GM23248 (cell line): ENCODE measurements at regions not wholly inside any gene's neighbourhood (a gene's known extent, or its start where the extent isn't known, plus 50 kb on each side); places are given as distances from the start of the nearest gene placed in this dataset.

Experiments
- DNase-seq: peaks from one replicate; pipeline ENCODE4 v3.0.0-alpha.2; 2015
- H2AFZ ChIP-seq: fragments of 200-600 bp; sonication (generic); 2 replicates; pipeline ENCODE4 v1.6.1; 2016; ENCODE audit warnings: antibody characterized with exemption
- H3F3A ChIP-seq: fragments of 200-600 bp; sonication (generic); 2 replicates; pipeline ENCODE4 v1.6.1; 2016; ENCODE audit warnings: mild to moderate bottlenecking, antibody characterized with exemption, mixed run types; ENCODE audit not compliant: insufficient read depth
- H3K27ac ChIP-seq: fragments of 200-600 bp; sonication (generic); 2 replicates; pipeline ENCODE4 v1.5.1; 2016; ENCODE audit warnings: mild to moderate bottlenecking
- H3K27me3 ChIP-seq: fragments of 200-600 bp; sonication (generic); replicated peaks from 2 replicates; pipeline ENCODE4 v1.6.1; 2016; ENCODE audit warnings: mild to moderate bottlenecking; ENCODE audit not compliant: insufficient read depth
- H3K36me3 ChIP-seq: fragments of 200-600 bp; sonication (generic); 2 replicates; pipeline ENCODE4 v1.6.1; 2016; ENCODE audit warnings: low read depth, mild to moderate bottlenecking
- H3K4me1 ChIP-seq: fragments of 200-600 bp; sonication (generic); 2 replicates; pipeline ENCODE4 v1.6.1; 2016; ENCODE audit warnings: mild to moderate bottlenecking; ENCODE audit not compliant: insufficient read depth
- H3K4me2 ChIP-seq: fragments of 200-600 bp; sonication (generic); one replicate; pipeline ENCODE4 v1.6.1; 2016; ENCODE audit warnings: mild to moderate bottlenecking; ENCODE audit not compliant: unreplicated experiment
- H3K4me3 ChIP-seq: fragments of 200-600 bp; sonication (generic); 2 replicates; pipeline ENCODE4 v1.5.1; 2016; ENCODE audit warnings: mild to moderate bottlenecking
- H3K79me2 ChIP-seq: fragments of 200-600 bp; sonication (generic); 2 replicates; pipeline ENCODE4 v1.6.1; 2016; ENCODE audit warnings: mild to moderate bottlenecking; ENCODE audit not compliant: insufficient read depth
- H3K9ac ChIP-seq: fragments of 200-600 bp; sonication (generic); 2 replicates; pipeline ENCODE4 v1.6.1; 2016; ENCODE audit warnings: mild to moderate bottlenecking
- H3K9me2 ChIP-seq: fragments of 200-600 bp; sonication (generic); 2 replicates; pipeline ENCODE4 v1.6.1; 2016; ENCODE audit warnings: mixed run types, mild to moderate bottlenecking, moderate library complexity; ENCODE audit not compliant: insufficient read depth
- H3K9me3 ChIP-seq: fragments of 200-600 bp; sonication (generic); one replicate; pipeline ENCODE4 v1.6.1; 2017; ENCODE audit warnings: low read depth
- H4K20me1 ChIP-seq: fragments of 200-600 bp; sonication (generic); 2 replicates; pipeline ENCODE4 v1.6.0; 2016; ENCODE audit not compliant: insufficient read depth
- EZH2 ChIP-seq: fragments of 200-600 bp; sonication (generic); IDR thresholded peaks from 2 replicates; pipeline ENCODE4 v1.6.1; 2018; ENCODE audit warnings: antibody characterized with exemption, mild to moderate bottlenecking; ENCODE audit not compliant: insufficient read depth, poor library complexity, severe bottlenecking
- EZH2phosphoT487 ChIP-seq: fragments of 200-600 bp; sonication (generic); IDR thresholded peaks from 2 replicates; pipeline ENCODE4 v1.6.1; 2018; ENCODE audit warnings: antibody characterized with exemption, moderate library complexity, mild to moderate bottlenecking, low read depth; ENCODE audit not compliant: insufficient read depth
- WGBS, 2 experiments: methylation state at CpG; one replicate each; pipeline ENCODE4 v1.1.6; 2015 to 2017; ENCODE audit warnings: low lambda C conversion rate in 2 of 2, low coverage in 1 of 2; ENCODE audit errors: missing lambda C conversion rate in 2 of 2; 5-methylcytosine and 5-hydroxymethylcytosine counted together
- in situ Hi-C: fragments of 300-500 bp; cut with MboI; formaldehyde crosslinking; loops from 2 replicates; pipeline ENCODE4 v1.15.0; 2020

- no peak for TF ChIP-seq EZH2
- no peak for TF ChIP-seq EZH2phosphoT487
- whole genome bisulfite sequencing, 2 experiments = 21% methylated on average over 8 of the region's 8 CpGs
- in situ Hi-C loops = no loop called here
- Histone ChIP-seq H3K36me3 (no peaks in the 10 kb centered on the region), H3F3A (peaks cover 40% of the 10 kb centered on the region), H3K4me2 (peak overlapping the region; percentile 64), H3K4me3 (peak overlapping the region; percentile 12; the same call in 1 of the 2 replicates), H3K9me2 (peaks cover 3% of the 10 kb centered on the region; the same call in 1 of the 2 replicates), H2AFZ (peak overlapping the region; percentile 45), H3K9me3 (no peaks in the 10 kb centered on the region), H4K20me1 (no peaks in the 10 kb centered on the region), H3K27ac (peak overlapping the region; percentile 98), H3K9ac (peak overlapping the region; percentile 82), H3K27me3 (no peaks in the 10 kb centered on the region), H3K79me2 (no peaks in the 10 kb centered on the region), H3K4me1 (peaks cover 50% of the 10 kb centered on the region)
- DNase-seq = peak; percentile 98
Observed at GRCh38 chr18:54776282-54776977, 51.8 kb upstream of the RAB27B start.

DNA sequence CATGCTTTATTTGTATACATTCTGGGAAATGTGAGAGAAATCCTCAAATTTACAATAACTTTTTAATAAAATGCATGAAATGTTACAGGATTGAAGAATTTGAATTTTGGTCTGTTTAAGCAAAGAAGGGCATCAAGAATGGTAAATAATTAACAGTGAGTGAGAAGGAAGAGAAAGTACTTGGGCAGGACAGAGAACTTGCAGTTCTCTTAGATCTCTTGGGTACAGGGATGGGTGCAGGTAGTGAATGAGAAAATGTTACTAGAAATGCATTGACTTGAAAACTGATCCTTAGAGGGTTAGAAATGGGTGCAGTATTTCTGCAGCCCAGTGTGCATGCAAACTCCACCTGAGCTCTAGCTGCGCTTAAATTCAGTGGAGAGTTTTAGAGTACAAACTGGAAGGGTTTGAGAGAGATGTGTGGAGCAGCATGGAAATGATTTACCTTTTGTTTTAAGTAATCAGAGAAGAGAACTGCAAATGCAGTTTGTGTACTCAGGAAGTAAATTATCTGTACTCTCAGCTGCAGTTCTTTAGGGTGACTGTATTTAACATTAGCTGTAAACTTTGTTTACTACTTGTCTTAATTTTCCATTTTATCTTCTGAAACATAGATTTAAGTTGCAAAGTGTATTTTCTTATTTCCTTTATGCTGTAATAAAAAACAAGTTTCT, 51.0 kb upstream of the RAB27B start:
- Histone ChIP-seq H3K4me1 (peaks cover 41% of the 10 kb centered on the region), H3K36me3 (no peaks in the 10 kb centered on the region), H3K4me3 (no peak overlapping the region), H2AFZ (0 out of 2 replicates have a peak overlapping the region, but pooled peaks have one; percentile 4), H3K27ac (peak overlapping the region; percentile 98), H3K79me2 (no peaks in the 10 kb centered on the region), H4K20me1 (no peaks in the 10 kb centered on the region), H3K9me2 (peaks cover 3% of the 10 kb centered on the region; the same call in 1 of the 2 replicates), H3F3A (peaks cover 40% of the 10 kb centered on the region), H3K4me2 (peak overlapping the region; percentile 50), H3K9ac (peak overlapping the region; percentile 56), H3K9me3 (no peaks in the 10 kb centered on the region), H3K27me3 (no peaks in the 10 kb centered on the region)
- 100% methylated on average over 1 of the region's 1 CpG for WGBS, 2 experiments
- in situ Hi-C loops = no loop called here
- DNase-seq = no peak
- TF ChIP-seq EZH2phosphoT487 (no peak), EZH2 (no peak)

DNA sequence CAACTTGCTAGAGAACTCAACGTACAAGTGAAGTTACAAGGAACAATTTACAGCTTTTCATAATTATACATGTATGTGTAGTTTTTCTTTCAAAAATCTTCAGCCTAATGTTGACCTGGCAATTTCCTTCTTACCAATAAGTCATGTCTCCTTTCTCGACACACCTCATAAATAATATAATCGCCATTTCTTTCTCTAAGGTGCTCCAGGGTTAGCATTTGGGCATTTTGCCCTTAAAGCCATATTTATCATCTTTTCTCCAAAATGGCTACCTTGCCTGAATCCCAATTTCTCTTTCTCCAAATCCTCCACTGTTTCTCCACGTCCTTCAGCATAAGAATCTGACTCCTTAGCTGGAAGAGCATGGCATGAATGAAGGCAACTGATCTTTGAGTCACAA, 50.3 kb upstream of the RAB27B start:
- Histone ChIP-seq H3K9ac (no peak overlapping the region), H3K9me2 (no peaks in the 10 kb centered on the region), H3K27ac (no peak overlapping the region), H4K20me1 (no peaks in the 10 kb centered on the region), H3K4me1 (peaks cover 39% of the 10 kb centered on the region), H3K36me3 (no peaks in the 10 kb centered on the region), H3K27me3 (no peaks in the 10 kb centered on the region), H3K4me3 (no peak overlapping the region), H3F3A (peaks cover 40% of the 10 kb centered on the region), H2AFZ (no peak overlapping the region), H3K79me2 (no peaks in the 10 kb centered on the region), H3K9me3 (no peaks in the 10 kb centered on the region), H3K4me2 (no peak overlapping the region)
- in situ Hi-C loops = no loop called here
- TF ChIP-seq EZH2 (no peak), EZH2phosphoT487 (no peak)
- WGBS, 2 experiments = 63 to 70% methylated on average over 4 of the region's 4 CpGs
- no peak for DNase-seq
